BE2C (cell line): ENCODE measurements at regions not wholly inside any gene's neighbourhood (a gene's known extent, or its start where the extent isn't known, plus 50 kb on each side); places are given as distances from the start of the nearest gene placed in this dataset.

Experiments used
- DNase-seq: peaks from one replicate; pipeline ENCODE4 v3.0.0-alpha.2; 2020
- H3K27me3 ChIP-seq: fragments of 250-450 bp; sonication (Bioruptor Pico); 2 replicates; pipeline ENCODE4 v1.5.1; 2020; ENCODE audit warnings: mild to moderate bottlenecking
- H3K36me3 ChIP-seq: fragments of 250-450 bp; sonication (Bioruptor Pico); 2 replicates; pipeline ENCODE4 v1.5.1; 2020; ENCODE audit warnings: mild to moderate bottlenecking
- H3K4me1 ChIP-seq: fragments of 250-450 bp; sonication (Bioruptor Pico); 2 replicates; pipeline ENCODE4 v1.5.1; 2020
- H3K4me3 ChIP-seq: 2 replicates; pipeline ENCODE4 v1.5.1; 2011; ENCODE audit warnings: low read depth, low read length
- H3K9me3 ChIP-seq: fragments of 250-450 bp; sonication (Bioruptor Pico); 2 replicates; pipeline ENCODE4 v1.5.1; 2020
- CTCF ChIP-seq: IDR thresholded peaks from 2 replicates; pipeline ENCODE4 v1.5.1; 2012; ENCODE audit warnings: mild to moderate bottlenecking, low read depth, low read length

GRCh38 chr1:87830432-87830978 is 501.8 kb downstream of the LMO4 start:
- no peak for DNase-seq
- TF ChIP-seq CTCF: no peak
- H3K4me1 ChIP-seq: no peaks in the 10 kb centered on the region
- no peaks in the 10 kb centered on the region for H3K36me3 ChIP-seq
- H3K9me3 ChIP-seq: no peaks in the 10 kb centered on the region
- H3K4me3 ChIP-seq: no peak overlapping the region
- H3K27me3 ChIP-seq: no peaks in the 10 kb centered on the region

- Histone ChIP-seq H3K4me1 (no peaks in the 10 kb centered on the region), H3K9me3 (no peaks in the 10 kb centered on the region), H3K4me3 (no peak overlapping the region), H3K36me3 (no peaks in the 10 kb centered on the region), H3K27me3 (no peaks in the 10 kb centered on the region)
- no peak for DNase-seq
- no peak for TF ChIP-seq CTCF
Observed at GRCh38 chr1:87833166-87833565, 504.5 kb downstream of the LMO4 start.

GRCh38 chr1:87834151-87834550 is 505.5 kb downstream of the LMO4 start:
- no peak for TF ChIP-seq CTCF

GRCh38 chr1:87834941-87835340 is 506.3 kb downstream of the LMO4 start:
- Histone ChIP-seq H3K4me1 (no peaks in the 10 kb centered on the region), H3K9me3 (no peaks in the 10 kb centered on the region), H3K4me3 (no peak overlapping the region), H3K27me3 (no peaks in the 10 kb centered on the region), H3K36me3 (no peaks in the 10 kb centered on the region)
- no peak for TF ChIP-seq CTCF
- no peak for DNase-seq

More at GRCh38 chr1:87834151-87834550, 505.5 kb downstream of the LMO4 start:
- H3K9me3 ChIP-seq: no peaks in the 10 kb centered on the region
- H3K4me1 ChIP-seq: no peaks in the 10 kb centered on the region
- H3K4me3 ChIP-seq: no peak overlapping the region
- H3K27me3 ChIP-seq: no peaks in the 10 kb centered on the region
- H3K36me3 ChIP-seq: no peaks in the 10 kb centered on the region
- no peak for DNase-seq

- no peak for DNase-seq
- Histone ChIP-seq H3K9me3 (no peaks in the 10 kb centered on the region), H3K27me3 (no peaks in the 10 kb centered on the region), H3K36me3 (no peaks in the 10 kb centered on the region), H3K4me3 (no peak overlapping the region), H3K4me1 (no peaks in the 10 kb centered on the region)
- TF ChIP-seq CTCF: no peak
Observed at GRCh38 chr1:87840767-87841166, 512.1 kb downstream of the LMO4 start.

- no peak for DNase-seq
- Histone ChIP-seq H3K4me3 (no peak overlapping the region), H3K36me3 (no peaks in the 10 kb centered on the region), H3K4me1 (no peaks in the 10 kb centered on the region), H3K27me3 (no peaks in the 10 kb centered on the region), H3K9me3 (no peaks in the 10 kb centered on the region)
- no peak for TF ChIP-seq CTCF
Observed at GRCh38 chr1:87841332-87841731, 512.7 kb downstream of the LMO4 start.
